GM21529 (cell line): ENCODE measurements at regions not wholly inside any gene's neighbourhood (a gene's known extent, or its start where the extent isn't known, plus 50 kb on each side); places are given as distances from the start of the nearest gene placed in this dataset.

Experiments used
- ATAC-seq: cut with Tn5 transposase; IDR thresholded peaks from one replicate; pipeline ENCODE4 v1.9.1; 2021; ENCODE audit not compliant: unreplicated experiment

DNA sequence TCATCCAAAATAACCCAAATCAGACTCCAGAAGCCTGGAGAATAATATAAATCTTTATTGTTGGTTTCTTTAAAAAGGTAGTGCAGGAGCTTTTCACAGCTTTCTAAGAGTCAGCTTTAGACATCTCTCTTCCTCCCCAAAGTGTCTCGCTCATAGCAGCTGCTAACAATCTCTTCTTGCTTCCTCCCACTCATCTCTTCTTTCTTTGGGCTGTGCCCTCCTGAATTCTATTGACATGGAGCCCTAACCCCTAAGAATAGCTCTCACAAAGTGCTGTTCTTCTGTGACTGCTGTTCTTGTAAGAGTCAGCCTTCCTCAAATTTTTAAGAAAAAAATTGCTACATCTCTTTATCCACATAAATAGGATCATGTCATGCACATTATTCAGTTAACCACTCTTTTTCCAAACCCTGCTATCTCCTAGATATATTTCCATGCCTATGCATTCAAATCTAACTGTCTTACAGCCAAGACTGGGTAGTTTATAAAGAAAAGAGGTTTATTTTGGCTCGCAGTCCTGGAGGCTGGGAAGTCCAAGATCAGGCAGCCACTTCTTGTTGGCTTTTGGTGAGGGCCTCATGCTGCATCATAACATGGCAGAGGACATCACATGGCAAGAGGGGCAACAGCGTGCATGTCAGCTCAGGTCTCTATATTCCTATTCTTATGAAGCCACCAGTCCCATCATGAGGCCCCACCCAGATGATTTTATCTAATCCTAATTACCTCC is 301.0 kb upstream of the POU3F1 start:
- ATAC-seq, result no peak

GRCh38 chr1:38344716-38345115 is 298.1 kb upstream of the POU3F1 start:
- no peak for ATAC-seq

DNA sequence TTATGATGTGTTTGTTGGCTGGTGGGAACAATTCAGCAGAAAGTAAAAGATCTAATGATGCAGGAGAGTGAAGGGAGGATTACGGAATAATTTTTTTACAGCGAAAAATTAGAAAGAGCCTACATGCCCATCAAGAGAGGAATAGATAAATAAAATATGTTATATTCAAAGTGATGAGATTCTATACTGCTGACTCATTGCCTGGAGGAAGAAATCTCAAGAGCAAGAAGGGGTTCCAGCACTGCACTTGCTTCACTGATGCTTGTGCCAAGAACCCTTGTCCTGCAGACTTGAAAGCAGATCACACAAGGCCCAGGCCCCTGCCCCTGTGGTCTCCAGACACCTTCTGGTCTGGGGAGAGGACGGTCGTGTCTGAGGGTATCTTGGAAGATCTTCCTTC is 295.1 kb upstream of the POU3F1 start:
- ATAC-seq, result no peak

GRCh38 chr1:38340409-38340808 is 293.8 kb upstream of the POU3F1 start:
- no peak for ATAC-seq

GRCh38 chr1:38337711-38338110 is 291.1 kb upstream of the POU3F1 start:
- no peak for ATAC-seq

GRCh38 chr1:38336961-38337360 is 290.4 kb upstream of the POU3F1 start:
- ATAC-seq, result no peak

DNA sequence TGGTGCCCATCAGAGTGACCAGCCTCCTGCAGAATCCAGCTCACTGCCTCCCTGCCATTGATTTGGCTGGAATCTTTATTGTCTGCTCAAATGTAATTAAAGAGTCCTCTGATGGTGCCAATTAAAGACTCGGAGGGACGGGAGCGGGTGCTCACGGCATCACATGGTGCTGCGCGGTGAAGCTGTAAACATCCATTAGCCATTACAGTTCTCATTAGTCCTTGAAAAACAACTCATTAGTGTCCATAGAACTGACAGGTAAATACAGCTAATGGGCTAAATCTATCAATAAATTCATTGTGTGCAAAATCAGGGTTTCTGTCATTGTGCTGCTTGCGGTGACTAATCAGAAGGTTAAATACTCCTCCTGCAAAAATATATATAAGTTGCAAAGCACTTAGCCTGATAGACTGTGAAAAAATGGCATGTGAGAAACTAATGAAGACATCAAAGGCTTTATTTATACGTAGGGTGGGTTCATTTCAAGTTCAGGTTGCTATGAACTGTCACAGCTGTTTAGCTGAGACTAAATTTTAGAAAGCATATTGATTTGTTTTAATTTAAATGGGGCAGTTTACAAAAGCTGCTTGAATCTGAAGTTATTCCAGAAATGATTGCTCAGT is 289.8 kb upstream of the POU3F1 start:
- no peak for ATAC-seq

- no peak for ATAC-seq
Observed at GRCh38 chr1:38334930-38335592, 288.5 kb upstream of the POU3F1 start.

- ATAC-seq, result no peak
Observed at GRCh38 chr1:38332649-38333310, 286.2 kb upstream of the POU3F1 start.

DNA sequence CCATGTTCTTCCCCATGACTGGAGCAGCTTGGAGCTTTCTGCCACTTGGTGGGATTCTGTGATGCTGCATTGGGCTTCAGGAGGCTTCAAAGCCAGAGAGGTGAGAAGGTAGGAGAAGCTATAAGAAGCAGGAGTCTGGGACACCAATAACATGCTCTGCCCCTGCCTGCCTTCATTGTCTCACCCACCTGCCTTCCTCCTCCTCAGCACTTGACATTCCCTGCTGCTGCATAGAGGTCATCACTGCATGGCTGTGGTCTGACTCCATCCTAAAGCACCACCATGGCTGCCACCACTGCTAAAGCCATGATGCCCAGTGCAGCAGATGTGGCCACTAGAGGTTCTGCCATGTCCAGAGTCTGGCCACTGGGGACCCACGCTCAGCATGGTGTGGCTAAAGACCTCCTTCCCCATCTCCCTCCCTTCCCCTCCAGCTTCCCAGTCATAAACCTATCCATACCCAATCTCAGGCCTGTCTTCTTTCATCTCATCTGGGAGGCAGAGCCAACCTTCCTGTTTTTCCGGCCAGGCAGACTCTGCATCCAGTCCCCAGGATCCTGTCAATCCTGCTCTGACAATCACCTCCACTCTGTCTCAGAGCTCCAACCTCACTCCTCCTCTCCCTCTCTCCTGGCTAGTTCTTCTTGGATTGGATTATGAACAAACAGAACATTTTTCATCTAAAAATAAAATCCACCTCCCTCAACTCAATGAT is 285.1 kb upstream of the POU3F1 start:
- no peak for ATAC-seq

DNA sequence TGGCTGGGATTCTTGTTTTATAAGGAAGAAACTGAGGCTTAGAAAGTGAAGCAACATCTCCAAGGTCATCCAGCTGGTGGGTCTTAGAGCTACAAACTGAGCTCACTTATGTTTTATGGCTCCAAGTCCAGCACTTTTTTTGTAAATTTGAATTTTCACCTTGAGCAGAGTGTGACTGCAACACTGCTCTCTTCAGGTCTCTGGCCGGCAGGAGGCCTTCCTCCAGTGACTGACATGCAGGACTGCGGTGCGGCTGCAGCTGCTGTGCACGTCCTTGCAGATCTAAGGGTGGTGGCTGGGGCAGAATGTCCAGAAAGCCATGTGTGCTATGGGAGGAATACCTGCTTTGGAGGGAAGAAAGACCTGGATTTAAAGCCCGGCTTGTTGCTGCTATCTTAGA is 284.2 kb upstream of the POU3F1 start:
- ATAC-seq, result no peak

DNA sequence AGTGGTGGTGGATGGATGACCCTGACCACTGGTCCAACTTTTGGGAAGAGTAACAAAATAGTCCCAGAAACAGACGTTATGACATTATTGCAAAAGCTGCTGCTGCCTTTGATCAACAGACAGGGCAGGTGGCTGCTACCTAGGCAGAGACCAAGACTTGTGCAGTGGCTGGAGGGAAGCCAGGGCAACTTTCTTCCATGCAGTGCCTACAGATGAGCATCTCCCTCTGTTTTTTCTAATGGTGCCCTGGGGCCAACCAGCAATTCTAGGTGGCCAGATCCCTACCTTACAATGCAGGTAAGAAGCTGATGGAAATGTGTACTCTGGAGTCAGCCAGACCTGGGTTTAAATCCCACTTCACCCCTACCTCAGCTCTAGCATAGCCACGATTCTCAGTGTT is 283.1 kb upstream of the POU3F1 start:
- no peak for ATAC-seq

GRCh38 chr1:38328278-38329035 is 281.9 kb upstream of the POU3F1 start:
- no peak for ATAC-seq

- no peak for ATAC-seq
Observed at GRCh38 chr1:38327559-38327973, 281.0 kb upstream of the POU3F1 start.

DNA sequence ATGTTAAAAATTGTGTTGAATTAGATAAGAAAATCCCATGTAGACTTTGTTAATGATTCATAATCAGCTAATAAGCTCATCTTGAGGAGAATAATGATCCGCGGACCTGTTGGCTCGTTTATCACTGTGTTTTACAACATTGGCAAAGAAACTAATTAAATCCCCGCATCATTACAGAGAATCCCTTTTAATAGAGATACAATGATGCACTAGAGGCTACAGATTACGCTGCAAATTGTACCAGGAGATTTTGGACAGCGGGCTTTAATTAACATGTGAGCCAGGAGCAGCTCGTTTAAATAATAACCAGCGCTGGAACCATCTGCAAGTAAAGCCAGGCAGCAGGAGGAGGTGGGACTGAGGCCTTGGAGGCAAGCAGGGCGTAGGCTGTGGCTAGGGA is 280.3 kb upstream of the POU3F1 start:
- no peak for ATAC-seq

- no peak for ATAC-seq
Observed at GRCh38 chr1:38326135-38326534, 279.5 kb upstream of the POU3F1 start.

- ATAC-seq, result no peak
Observed at GRCh38 chr1:38312753-38313152, 266.2 kb upstream of the POU3F1 start.

GRCh38 chr1:38310079-38310478 is 263.5 kb upstream of the POU3F1 start:
- no peak for ATAC-seq

- no peak for ATAC-seq
Observed at GRCh38 chr1:38308780-38309179, 262.2 kb upstream of the POU3F1 start.

- no peak for ATAC-seq
Observed at GRCh38 chr1:38305666-38306065, 259.1 kb upstream of the POU3F1 start.
